ENCODE measurements at regions not wholly inside any gene's neighbourhood (a gene's known extent, or its start where the extent isn't known, plus 50 kb on each side); places are given as distances from the start of the nearest gene placed in this dataset.

DNA sequence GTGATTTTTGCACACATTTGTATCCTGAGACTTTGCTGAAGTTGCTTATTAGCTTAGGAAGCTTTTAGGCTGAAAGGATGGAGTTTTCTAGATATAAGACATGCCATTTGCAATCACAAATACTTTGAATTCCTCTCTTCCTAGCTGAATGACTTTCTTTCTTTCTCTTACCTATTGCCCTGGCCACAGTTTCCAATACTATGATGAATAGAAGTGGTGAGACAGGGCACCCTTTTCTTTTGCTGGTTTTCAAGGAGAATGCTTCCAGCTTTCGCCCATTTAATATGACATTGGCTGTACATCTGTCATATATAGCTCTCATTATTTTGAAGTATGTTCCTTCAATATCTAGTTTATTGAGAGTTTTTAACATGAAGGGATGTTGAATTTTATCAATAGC is 409.6 kb upstream of the EPHA7 start:
- TF ChIP-seq, protein P1, sequence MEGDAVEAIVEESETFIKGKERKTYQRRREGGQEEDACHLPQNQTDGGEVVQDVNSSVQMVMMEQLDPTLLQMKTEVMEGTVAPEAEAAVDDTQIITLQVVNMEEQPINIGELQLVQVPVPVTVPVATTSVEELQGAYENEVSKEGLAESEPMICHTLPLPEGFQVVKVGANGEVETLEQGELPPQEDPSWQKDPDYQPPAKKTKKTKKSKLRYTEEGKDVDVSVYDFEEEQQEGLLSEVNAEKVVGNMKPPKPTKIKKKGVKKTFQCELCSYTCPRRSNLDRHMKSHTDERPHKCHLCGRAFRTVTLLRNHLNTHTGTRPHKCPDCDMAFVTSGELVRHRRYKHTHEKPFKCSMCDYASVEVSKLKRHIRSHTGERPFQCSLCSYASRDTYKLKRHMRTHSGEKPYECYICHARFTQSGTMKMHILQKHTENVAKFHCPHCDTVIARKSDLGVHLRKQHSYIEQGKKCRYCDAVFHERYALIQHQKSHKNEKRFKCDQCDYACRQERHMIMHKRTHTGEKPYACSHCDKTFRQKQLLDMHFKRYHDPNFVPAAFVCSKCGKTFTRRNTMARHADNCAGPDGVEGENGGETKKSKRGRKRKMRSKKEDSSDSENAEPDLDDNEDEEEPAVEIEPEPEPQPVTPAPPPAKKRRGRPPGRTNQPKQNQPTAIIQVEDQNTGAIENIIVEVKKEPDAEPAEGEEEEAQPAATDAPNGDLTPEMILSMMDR (IDR thresholded peaks at IDR 0.05 in 4 of 5, conservative IDR thresholded peaks at IDR 0.05 in 1 of 5): no peak
- no peak for TF ChIP-seq POLR2A (IDR thresholded peaks at IDR 0.05)

All from gastrocnemius medialis (tissue), 4 donors.